AG10803 (cell line): ENCODE measurements at regions not wholly inside any gene's neighbourhood (a gene's known extent, or its start where the extent isn't known, plus 50 kb on each side); places are given as distances from the start of the nearest gene placed in this dataset.

ENCODE experiments used
- DNase-seq: peaks from one replicate; pipeline ENCODE4 v3.0.0; 2010; ENCODE audit warnings: low read depth
- H3K4me3 ChIP-seq: 2 replicates; pipeline ENCODE4 v1.5.1; 2011; ENCODE audit warnings: mild to moderate bottlenecking, low read length, control low read depth
- TF ChIP-seq, protein P1 (sequence below): conservative IDR thresholded peaks from 2 replicates; pipeline ENCODE4 v1.5.1; 2011; ENCODE audit warnings: mild to moderate bottlenecking, low read length, control low read depth, inconsistent platforms

DNA sequence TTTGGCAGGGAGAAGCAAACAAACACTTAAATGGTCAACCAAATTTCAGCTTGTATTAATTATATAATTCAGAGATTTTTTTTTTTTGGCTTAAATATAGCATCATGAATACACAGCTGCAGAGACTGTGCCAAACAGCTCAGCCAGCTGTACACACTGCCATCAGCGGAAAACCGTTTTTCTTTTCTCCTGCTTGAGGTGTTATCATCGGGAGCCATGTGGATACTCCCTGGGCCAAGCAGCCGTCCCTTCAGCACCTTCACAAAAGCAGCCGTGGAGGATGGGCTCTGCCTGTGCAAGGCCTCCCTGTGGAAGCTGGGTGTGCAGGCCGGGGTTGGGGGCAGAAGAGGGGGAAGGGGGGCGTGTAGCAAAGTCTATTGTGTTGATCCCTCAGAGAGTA lies 85.0 kb downstream of the NUF2 start:
- TF ChIP-seq, protein P1, sequence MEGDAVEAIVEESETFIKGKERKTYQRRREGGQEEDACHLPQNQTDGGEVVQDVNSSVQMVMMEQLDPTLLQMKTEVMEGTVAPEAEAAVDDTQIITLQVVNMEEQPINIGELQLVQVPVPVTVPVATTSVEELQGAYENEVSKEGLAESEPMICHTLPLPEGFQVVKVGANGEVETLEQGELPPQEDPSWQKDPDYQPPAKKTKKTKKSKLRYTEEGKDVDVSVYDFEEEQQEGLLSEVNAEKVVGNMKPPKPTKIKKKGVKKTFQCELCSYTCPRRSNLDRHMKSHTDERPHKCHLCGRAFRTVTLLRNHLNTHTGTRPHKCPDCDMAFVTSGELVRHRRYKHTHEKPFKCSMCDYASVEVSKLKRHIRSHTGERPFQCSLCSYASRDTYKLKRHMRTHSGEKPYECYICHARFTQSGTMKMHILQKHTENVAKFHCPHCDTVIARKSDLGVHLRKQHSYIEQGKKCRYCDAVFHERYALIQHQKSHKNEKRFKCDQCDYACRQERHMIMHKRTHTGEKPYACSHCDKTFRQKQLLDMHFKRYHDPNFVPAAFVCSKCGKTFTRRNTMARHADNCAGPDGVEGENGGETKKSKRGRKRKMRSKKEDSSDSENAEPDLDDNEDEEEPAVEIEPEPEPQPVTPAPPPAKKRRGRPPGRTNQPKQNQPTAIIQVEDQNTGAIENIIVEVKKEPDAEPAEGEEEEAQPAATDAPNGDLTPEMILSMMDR: no peak
- H3K4me3 ChIP-seq: no peak overlapping the region
- DNase-seq: no peak

DNA sequence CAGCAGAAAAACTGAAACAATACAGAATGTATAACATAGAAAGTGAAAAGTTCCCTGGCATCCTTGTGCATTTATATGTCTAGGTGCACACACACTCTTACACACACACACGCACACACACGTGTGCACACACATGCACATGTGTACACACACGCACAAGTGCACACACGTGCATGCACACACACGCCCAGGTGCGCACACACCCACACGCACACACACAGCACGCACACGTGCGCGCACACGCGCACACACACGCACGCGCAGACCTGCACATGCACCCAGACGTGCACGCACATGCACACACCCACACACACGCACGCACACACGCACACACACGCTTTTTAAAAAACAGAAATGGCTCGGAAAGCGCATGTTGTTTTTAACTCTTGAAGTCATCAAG lies 86.5 kb downstream of the NUF2 start:
- H3K4me3 ChIP-seq: no peak overlapping the region
- no peak for DNase-seq
- TF ChIP-seq, protein P1: no peak

DNA sequence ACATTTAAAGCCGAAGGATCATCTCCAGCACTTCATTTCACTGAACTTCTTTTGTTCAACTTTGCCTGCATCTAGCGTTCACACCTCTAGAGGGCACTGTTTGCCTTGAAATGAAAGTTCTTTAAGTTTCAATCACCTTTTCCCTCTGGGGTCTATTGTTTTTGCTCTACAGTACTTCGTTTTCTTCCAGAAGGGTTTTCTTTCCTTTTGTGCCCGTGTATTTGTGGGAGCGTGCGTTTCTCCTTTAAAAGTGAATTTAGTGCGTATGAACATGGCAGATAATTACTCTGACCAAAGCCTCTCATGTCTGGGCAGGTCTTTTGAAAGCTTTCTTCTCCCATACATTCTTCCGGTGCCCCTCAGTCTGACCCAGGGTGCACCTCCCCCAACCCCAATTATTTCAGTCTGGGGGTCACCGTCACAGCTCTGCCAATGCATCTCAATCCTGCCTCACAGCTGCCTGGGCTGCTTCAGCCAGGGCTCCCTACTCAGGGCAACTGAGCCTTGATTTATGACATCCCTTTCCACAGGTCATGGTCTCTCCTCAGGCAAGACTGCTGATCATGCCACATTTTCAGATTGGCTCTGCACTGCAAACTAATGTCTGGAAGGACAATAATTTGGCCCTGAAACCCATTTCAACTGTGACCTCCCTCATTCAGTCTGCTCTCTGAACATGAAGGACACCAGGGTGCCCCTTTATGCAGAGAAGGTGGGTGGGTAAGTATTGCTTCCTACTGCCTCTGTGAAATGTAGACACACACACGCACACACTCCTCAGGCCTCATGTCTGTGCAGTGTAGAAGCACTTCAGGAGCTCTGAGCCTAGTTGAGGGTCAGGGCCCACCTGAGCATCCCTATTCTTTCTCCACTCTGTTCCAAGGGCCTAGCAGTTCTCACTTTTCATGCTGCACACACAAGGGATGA lies 88.6 kb downstream of the NUF2 start:
- no peak overlapping the region for H3K4me3 ChIP-seq
- peak; percentile 47 for DNase-seq
- TF ChIP-seq, protein P1: peak; percentile 89

DNA sequence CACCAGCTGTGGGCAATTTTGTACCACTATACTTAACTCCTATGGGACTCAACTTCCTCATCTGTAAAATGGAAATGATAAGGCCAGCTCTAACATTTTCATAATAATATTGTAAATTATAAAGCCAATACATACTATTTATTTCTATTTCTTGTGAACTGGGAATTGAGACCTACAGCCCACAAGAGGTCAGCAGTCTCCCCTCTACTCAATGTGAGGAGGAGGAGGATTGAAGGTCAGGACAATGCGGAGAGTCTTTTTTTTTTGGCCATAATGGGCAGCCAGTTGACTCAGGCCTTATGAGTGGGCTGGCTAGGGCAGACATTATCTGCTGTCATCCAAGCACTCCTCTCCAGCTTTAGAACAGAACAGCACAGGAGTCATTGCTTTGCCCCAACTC lies 90.5 kb downstream of the NUF2 start:
- H3K4me3 ChIP-seq: no peak overlapping the region
- DNase-seq: no peak
- TF ChIP-seq, protein P1: no peak

DNA sequence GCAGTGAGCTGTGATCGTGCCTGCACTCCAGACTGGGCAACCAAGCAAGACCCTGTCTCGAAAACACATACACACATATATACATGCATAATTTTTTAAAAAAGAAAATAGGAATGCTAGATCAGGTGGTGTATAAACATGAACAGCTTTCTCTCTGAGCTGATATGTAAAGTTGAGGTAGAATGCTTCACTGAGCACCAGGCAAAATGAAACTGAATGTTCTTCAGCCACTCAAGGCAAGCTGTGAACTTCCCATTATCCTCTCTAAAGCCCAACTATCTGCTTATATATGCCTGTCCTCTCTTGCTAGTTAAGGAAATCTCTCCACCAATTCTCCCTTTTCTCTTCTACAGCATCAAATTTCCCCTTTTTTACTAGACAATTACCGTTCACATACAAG lies 93.0 kb downstream of the NUF2 start:
- no peak for DNase-seq
- H3K4me3 ChIP-seq: no peak overlapping the region
- TF ChIP-seq, protein P1: no peak

DNA sequence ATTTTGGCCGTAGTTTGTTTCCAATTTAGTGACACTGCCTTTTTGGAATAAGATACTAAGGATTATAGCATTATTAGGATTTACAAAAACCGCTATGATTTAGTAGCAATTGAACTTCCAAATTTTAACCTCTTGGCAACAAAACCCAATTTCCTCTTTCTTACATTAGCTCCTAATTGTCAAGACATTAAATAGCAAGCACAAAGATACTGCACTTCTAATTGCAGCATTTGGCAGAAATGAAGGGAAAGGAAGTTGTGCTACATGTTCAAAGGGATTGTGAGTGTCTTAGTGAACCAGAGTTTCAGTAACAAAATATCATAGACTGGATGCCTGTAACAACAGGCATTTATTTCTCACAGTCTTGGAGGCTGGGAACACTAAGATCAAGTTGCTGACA lies 99.9 kb downstream of the NUF2 start:
- no peak for DNase-seq
- TF ChIP-seq, protein P1: no peak
- H3K4me3 ChIP-seq: no peak overlapping the region

DNA sequence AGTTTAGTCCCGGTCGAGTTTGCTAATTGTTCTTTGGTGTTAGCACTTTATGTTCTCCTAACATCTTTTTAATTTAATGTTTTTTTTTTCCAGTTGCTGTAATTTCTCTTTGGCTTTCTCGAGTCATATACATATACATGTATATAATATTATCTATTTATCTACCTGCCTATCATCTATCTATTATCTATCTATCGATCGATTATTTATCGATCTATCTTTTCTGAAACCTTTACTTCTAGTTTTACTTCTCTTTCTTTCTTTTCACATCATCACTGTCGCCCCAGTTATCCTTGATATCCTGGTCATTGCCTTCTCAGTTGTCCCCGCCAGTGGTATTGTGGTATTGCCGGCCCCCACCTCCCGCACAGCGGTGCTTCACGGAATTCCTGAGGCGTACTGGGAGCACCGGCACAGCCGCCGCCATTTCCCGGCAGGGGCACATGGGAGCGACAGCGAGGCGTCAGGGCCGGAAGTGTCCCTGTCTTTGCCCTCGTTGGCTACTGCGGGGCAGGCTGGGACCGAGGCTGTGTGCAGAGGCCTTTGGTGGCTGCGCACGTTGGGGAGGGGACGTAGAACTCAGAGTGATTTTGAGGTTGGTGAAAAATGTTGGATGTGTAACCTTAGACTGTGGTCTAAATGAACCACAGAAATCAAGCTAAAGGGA lies 101.1 kb downstream of the NUF2 start:
- no peak for DNase-seq
- TF ChIP-seq, protein P1: no peak

More for the DNA sequence above, 101.1 kb downstream of the NUF2 start:
- H3K4me3 ChIP-seq: no peak overlapping the region
